ENCODE measurements at regions not wholly inside any gene's neighbourhood (a gene's known extent, or its start where the extent isn't known, plus 50 kb on each side); places are given as distances from the start of the nearest gene placed in this dataset.

DNA sequence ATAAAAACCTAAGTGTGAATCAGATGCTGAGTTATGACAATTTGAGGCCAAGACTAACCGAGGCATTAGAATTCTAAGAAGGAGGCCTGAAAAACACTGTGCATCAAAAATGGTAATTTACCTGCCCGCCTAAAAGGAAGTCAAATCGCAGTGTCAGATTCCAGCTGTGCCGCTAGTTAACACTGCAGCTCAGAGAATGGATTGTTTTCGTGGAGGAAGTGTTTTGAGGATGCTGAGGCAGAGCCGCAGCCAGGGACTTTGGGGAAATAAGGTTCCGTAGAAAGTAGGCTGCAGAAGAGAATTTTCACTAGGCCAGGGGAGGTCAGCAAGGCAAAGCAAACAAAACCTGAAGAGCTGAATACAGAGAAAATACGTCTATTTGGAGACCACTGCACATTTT, 226.4 kb upstream of the ISL1 start:
- TF ChIP-seq EP300 (IDR thresholded peaks at IDR 0.05) (no peak), POLR2A (IDR thresholded peaks at IDR 0.05) (no peak)
- TF ChIP-seq, protein P1, sequence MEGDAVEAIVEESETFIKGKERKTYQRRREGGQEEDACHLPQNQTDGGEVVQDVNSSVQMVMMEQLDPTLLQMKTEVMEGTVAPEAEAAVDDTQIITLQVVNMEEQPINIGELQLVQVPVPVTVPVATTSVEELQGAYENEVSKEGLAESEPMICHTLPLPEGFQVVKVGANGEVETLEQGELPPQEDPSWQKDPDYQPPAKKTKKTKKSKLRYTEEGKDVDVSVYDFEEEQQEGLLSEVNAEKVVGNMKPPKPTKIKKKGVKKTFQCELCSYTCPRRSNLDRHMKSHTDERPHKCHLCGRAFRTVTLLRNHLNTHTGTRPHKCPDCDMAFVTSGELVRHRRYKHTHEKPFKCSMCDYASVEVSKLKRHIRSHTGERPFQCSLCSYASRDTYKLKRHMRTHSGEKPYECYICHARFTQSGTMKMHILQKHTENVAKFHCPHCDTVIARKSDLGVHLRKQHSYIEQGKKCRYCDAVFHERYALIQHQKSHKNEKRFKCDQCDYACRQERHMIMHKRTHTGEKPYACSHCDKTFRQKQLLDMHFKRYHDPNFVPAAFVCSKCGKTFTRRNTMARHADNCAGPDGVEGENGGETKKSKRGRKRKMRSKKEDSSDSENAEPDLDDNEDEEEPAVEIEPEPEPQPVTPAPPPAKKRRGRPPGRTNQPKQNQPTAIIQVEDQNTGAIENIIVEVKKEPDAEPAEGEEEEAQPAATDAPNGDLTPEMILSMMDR (IDR thresholded peaks at IDR 0.05): no peak
